Testis (tissue), 2 donors: ENCODE measurements at regions not wholly inside any gene's neighbourhood (a gene's known extent, or its start where the extent isn't known, plus 50 kb on each side); places are given as distances from the start of the nearest gene placed in this dataset.

Source experiments
- DNase-seq: peaks from one replicate; pipeline ENCODE4 v3.0.0-alpha.2; 2019
- H3K27ac ChIP-seq, 2 donors: fragments of 200-600 bp; sonication (generic); one replicate each; pipeline ENCODE4 v1.5.1; 2019
- H3K27me3 ChIP-seq: fragments of 200-600 bp; sonication (generic); one replicate; pipeline ENCODE4 v1.5.1; 2019
- H3K36me3 ChIP-seq: fragments of 200-600 bp; sonication (generic); one replicate; pipeline ENCODE4 v1.5.1; 2017; ENCODE audit warnings: low read depth; ENCODE audit errors: missing control alignments
- H3K4me1 ChIP-seq: fragments of 200-600 bp; sonication (generic); one replicate; pipeline ENCODE4 v1.5.1; 2019
- H3K4me3 ChIP-seq, 2 donors: fragments of 200-600 bp; sonication (generic); one replicate each; pipeline ENCODE4 v1.5.1; 2017 to 2019
- H3K9me3 ChIP-seq: fragments of 200-600 bp; sonication (generic); one replicate; pipeline ENCODE4 v1.5.1; 2017
- POLR2A ChIP-seq: fragments of 450-650 bp; IDR thresholded peaks from one replicate; pipeline ENCODE4 v1.6.1; 2017; ENCODE audit warnings: antibody characterized with exemption, mild to moderate bottlenecking, moderate library complexity
- WGBS, 2 donors: methylation state at CpG; one replicate each; pipeline ENCODE4 v1.1.5; 2018; 5-methylcytosine and 5-hydroxymethylcytosine counted together
- intact Hi-C: fragments of 100-400 bp; cut with DNase I; formaldehyde crosslinking; loops from one replicate; pipeline ENCODE4 v1.15.1; 2023; ENCODE audit warnings: low total_unique reads
- TF ChIP-seq, protein P1 (sequence below), 3 experiments: fragments of 450-650 bp in 2 of 3; fragments of 200-600 bp in 1 of 3; sonication (generic) in 1 of 3; IDR thresholded peaks; one replicate each; pipeline ENCODE4 v1.5.1; 2016 to 2019; ENCODE audit warnings: antibody characterized with exemption in 3 of 3, mild to moderate bottlenecking in 2 of 3, moderate library complexity in 1 of 3

DNA sequence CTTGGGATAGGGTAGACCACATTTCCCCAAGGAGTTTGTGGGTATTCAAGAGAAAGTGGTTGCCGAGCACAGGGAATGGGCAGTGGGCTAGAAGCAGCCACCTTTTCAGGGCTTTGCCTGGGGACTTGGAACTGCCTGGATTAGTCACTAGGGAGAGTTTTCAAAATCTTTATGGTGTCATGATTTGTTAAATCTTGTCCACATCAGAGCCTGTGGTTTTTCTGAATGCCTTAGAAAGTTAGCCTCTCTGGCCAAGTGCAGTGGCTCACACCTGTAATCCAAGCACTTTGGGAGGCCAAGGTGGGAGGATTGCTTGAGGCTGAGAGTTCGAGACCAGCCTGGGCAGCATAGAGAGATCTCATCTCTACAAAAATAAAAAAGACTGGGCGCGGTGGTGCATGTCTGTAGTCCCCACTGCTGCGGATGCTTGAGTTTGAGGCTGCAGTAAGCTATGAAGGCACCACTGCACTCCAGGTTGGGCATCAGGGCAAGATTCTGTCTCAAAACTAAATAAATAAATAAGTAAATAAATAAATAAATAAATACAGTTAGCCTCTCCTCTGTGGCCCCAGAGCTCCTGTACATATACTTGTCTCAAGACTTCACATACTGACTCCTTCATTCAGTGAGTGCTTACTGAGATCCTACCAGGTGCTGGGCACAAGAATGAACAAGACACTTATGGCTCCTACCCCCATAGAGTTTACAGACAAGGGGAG is 76.3 kb upstream of the HNF1B start:
- Histone ChIP-seq H3K9me3 (no peaks in the 10 kb centered on the region), H3K27me3 (no peaks in the 10 kb centered on the region), H3K27ac (no peak overlapping the region), H3K36me3 (no peaks in the 10 kb centered on the region), H3K4me1 (no peaks in the 10 kb centered on the region), H3K4me3 (no peak overlapping the region)
- WGBS, 2 donors, result 86 to 96% methylated on average over 5 of the region's 5 CpGs
- TF ChIP-seq, protein P1, sequence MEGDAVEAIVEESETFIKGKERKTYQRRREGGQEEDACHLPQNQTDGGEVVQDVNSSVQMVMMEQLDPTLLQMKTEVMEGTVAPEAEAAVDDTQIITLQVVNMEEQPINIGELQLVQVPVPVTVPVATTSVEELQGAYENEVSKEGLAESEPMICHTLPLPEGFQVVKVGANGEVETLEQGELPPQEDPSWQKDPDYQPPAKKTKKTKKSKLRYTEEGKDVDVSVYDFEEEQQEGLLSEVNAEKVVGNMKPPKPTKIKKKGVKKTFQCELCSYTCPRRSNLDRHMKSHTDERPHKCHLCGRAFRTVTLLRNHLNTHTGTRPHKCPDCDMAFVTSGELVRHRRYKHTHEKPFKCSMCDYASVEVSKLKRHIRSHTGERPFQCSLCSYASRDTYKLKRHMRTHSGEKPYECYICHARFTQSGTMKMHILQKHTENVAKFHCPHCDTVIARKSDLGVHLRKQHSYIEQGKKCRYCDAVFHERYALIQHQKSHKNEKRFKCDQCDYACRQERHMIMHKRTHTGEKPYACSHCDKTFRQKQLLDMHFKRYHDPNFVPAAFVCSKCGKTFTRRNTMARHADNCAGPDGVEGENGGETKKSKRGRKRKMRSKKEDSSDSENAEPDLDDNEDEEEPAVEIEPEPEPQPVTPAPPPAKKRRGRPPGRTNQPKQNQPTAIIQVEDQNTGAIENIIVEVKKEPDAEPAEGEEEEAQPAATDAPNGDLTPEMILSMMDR (IDR thresholded peaks at IDR 0.05), result no peak
- intact Hi-C loops, result no loop called here
- DNase-seq, result no peak

DNA sequence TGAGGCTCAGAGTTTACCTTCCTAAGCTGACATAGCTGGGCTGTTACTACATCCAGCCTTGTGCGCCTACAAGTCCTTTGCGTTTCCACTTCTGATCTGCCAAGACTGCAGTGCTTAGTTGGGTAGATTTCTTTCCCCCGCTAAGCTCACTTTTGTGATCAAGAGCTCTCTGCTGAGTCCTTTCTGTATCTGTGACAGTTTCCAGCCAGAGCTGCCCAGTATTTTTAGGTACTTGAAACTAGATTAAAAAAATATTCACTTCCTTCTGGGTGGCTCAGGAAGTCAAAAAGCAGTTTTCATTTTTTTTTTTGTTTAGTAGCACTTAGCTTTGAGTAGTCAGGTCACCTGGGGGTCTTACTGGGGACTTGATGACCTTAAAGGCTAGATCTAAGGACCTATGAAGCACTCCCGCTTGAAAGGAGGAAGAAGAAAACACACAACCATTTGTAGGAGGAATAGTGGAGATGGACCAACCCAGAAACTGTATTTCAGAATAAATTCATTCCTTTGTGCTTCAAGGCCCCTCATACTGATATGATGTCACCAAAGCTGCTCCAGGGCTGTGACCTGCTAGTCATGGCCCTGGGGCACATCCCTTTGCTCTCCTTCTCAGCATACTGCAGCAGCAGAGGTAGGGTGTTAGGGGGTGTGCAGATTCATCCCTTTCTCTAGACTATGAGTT is 75.6 kb upstream of the HNF1B start:
- intact Hi-C loops, result no loop called here
- Histone ChIP-seq H3K9me3 (no peaks in the 10 kb centered on the region), H3K36me3 (no peaks in the 10 kb centered on the region), H3K4me3 (no peak overlapping the region), H3K4me1 (no peaks in the 10 kb centered on the region), H3K27ac (no peak overlapping the region), H3K27me3 (no peaks in the 10 kb centered on the region)
- TF ChIP-seq POLR2A, result no peak
- TF ChIP-seq, protein P1 (IDR thresholded peaks at IDR 0.05), result no peak
- no peak for DNase-seq
- WGBS, 2 donors, result 71 to 72% methylated on average over 4 of the region's 4 CpGs

DNA sequence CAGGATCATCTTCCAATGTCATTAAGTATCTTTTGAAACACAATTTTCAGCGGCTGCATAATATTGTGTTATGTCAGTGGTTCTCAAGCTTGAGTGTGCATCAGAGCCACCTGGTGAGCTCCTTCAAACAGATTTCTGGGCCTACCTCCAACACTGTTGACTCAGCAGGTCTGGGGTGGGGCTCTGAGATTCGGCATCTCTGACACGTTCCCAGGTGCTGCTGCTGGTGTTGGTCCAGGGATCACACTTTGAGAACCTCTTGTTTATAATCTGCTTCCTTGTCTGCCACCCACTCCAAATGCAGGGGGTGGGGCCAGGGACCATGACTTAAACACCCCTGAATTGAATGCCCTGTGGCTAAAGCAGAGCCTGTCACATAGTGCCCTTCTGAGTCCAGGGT is 73.8 kb upstream of the HNF1B start:
- Histone ChIP-seq H3K27ac (no peak overlapping the region), H3K4me3 (no peak overlapping the region), H3K36me3 (no peaks in the 10 kb centered on the region), H3K9me3 (no peaks in the 10 kb centered on the region), H3K4me1 (no peaks in the 10 kb centered on the region), H3K27me3 (no peaks in the 10 kb centered on the region)
- WGBS, 2 donors, result 60 to 75% methylated on average over 1 to 3 of the region's 3 CpGs
- intact Hi-C loops, result no loop called here
- DNase-seq, result no peak
- no peak for TF ChIP-seq POLR2A
- TF ChIP-seq, protein P1 (IDR thresholded peaks at IDR 0.05), result no peak

DNA sequence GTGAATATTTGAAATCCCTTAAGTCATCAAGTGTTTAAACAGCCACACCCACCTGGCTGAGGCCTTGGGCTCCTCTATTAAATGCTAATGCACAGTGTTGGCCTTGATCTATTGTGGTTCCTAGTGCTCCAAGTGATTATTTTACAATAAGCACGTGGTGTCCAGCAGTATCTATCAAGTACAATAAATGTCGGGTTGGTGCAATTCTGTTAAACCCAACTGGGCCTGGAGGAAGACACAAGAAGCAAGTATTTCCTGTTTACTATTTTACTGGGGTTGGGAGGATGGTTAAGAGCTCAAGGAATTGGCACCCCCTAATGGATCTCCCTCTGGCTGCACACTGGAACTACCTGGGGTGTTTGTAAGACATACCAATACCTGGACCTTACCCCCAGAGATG is 72.1 kb upstream of the HNF1B start:
- Histone ChIP-seq H3K4me3 (no peak overlapping the region), H3K27me3 (no peaks in the 10 kb centered on the region), H3K9me3 (no peaks in the 10 kb centered on the region), H3K4me1 (no peaks in the 10 kb centered on the region), H3K36me3 (no peaks in the 10 kb centered on the region), H3K27ac (no peak overlapping the region)
- 32 to 35% methylated on average over 2 of the region's 2 CpGs for WGBS, 2 donors
- no peak for DNase-seq
- TF ChIP-seq POLR2A, result no peak
- TF ChIP-seq, protein P1 (IDR thresholded peaks at IDR 0.05), result no peak
- intact Hi-C loops, result no loop called here

DNA sequence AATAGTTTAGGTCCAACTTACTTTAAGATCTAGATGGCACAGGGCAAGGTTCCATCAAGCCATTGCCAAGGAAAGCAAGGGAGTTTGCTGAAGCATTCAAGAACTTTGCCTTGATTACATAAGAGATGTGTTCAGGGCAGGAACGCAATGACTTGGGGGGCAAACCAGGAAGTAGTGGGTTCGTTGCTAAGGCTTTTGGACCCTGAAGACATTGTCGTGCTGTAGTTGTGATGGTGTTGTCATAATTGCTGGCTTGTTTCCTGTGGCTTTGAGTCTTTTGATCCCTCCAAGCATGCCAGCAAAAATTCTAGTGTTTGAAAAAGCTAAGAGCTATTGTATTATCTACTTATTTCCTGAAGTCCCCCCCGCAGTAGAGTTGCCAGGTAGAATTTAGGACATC is 70.7 kb upstream of the HNF1B start:
- Histone ChIP-seq H3K4me3 (no peak overlapping the region), H3K27ac (no peak overlapping the region), H3K36me3 (no peaks in the 10 kb centered on the region), H3K9me3 (no peaks in the 10 kb centered on the region), H3K4me1 (no peaks in the 10 kb centered on the region), H3K27me3 (no peaks in the 10 kb centered on the region)
- intact Hi-C loops, result no loop called here
- TF ChIP-seq, protein P1 (IDR thresholded peaks at IDR 0.05), result no peak
- no peak for TF ChIP-seq POLR2A
- whole genome bisulfite sequencing, 2 donors, result 67 to 70% methylated on average over 4 of the region's 4 CpGs
- no peak for DNase-seq
